Astrocyte (in vitro differentiated cells and primary cell): ENCODE measurements at regions not wholly inside any gene's neighbourhood (a gene's known extent, or its start where the extent isn't known, plus 50 kb on each side); places are given as distances from the start of the nearest gene placed in this dataset.

Experiments used
- DNase-seq: peaks from one replicate; pipeline ENCODE4 v3.0.0-alpha.2; 2010; ENCODE audit warnings: low read depth
- FAIRE-seq: peaks from 2 replicates; lab custom pipeline; 2011; peaks lifted over from hg19 to GRCh38; lab: Jason Lieb, UNC
- H2AFZ ChIP-seq: 2 replicates; pipeline ENCODE4 v1.6.0; 2012; ENCODE audit warnings: low read depth, low read length, inconsistent platforms
- H3K27ac ChIP-seq: 2 replicates; pipeline ENCODE4 v1.5.1; 2011; ENCODE audit warnings: low read depth, low read length, inconsistent platforms
- H3K27me3 ChIP-seq: 2 replicates; pipeline ENCODE4 v1.6.0; 2011; ENCODE audit warnings: low read length, inconsistent platforms; ENCODE audit not compliant: insufficient read depth
- H3K36me3 ChIP-seq: 2 replicates; pipeline ENCODE4 v1.5.1; 2011; ENCODE audit warnings: low read length, inconsistent platforms; ENCODE audit not compliant: insufficient read depth
- H3K4me1 ChIP-seq: 2 replicates; pipeline ENCODE4 v1.5.1; 2011; ENCODE audit warnings: low read length, inconsistent platforms; ENCODE audit not compliant: insufficient read depth
- H3K4me2 ChIP-seq: 2 replicates; pipeline ENCODE4 v1.6.0; 2012; ENCODE audit warnings: low read length, inconsistent platforms
- H3K4me3 ChIP-seq: 2 replicates; pipeline ENCODE4 v1.5.1; 2011; ENCODE audit warnings: low read depth, mild to moderate bottlenecking, low read length, inconsistent platforms; ENCODE audit not compliant: insufficient read depth
- H3K79me2 ChIP-seq: 2 replicates; pipeline ENCODE4 v1.6.0; 2012; ENCODE audit warnings: mild to moderate bottlenecking, low read length, inconsistent platforms; ENCODE audit not compliant: insufficient read depth
- H3K9ac ChIP-seq: 2 replicates; pipeline ENCODE4 v1.6.0; 2012; ENCODE audit warnings: mild to moderate bottlenecking, low read length, inconsistent platforms
- H3K9me3 ChIP-seq: 2 replicates; pipeline ENCODE4 v1.5.1; 2012; ENCODE audit warnings: low read depth, mild to moderate bottlenecking, low read length, inconsistent platforms; ENCODE audit not compliant: insufficient read depth
- H4K20me1 ChIP-seq: 2 replicates; pipeline ENCODE4 v1.6.0; 2012; ENCODE audit warnings: low read length, inconsistent platforms; ENCODE audit not compliant: insufficient read depth
- H3K27ac Mint-ChIP-seq: one replicate; pipeline ENCODE4 v1.8.0; 2021; ENCODE audit warnings: mild to moderate bottlenecking, mixed read lengths; ENCODE audit not compliant: unreplicated experiment
- H3K27me3 Mint-ChIP-seq: one replicate; pipeline ENCODE4 v1.8.0; 2021; ENCODE audit warnings: low read depth, mixed read lengths; ENCODE audit not compliant: unreplicated experiment
- H3K36me3 Mint-ChIP-seq: one replicate; pipeline ENCODE4 v1.8.0; 2021; ENCODE audit warnings: low read depth, mixed read lengths; ENCODE audit not compliant: unreplicated experiment
- H3K4me1 Mint-ChIP-seq: one replicate; pipeline ENCODE4 v1.8.0; 2021; ENCODE audit warnings: low read depth, mixed read lengths; ENCODE audit not compliant: unreplicated experiment
- H3K4me3 Mint-ChIP-seq: one replicate; pipeline ENCODE4 v1.8.0; 2021; ENCODE audit warnings: mild to moderate bottlenecking, moderate library complexity, mixed read lengths; ENCODE audit not compliant: unreplicated experiment
- H3K9me3 Mint-ChIP-seq: one replicate; pipeline ENCODE4 v1.8.0; 2021; ENCODE audit warnings: mild to moderate bottlenecking, mixed read lengths; ENCODE audit not compliant: unreplicated experiment
- EZH2 ChIP-seq: IDR thresholded peaks from 2 replicates; pipeline ENCODE4 v1.6.1; 2012; ENCODE audit warnings: mild to moderate bottlenecking, low read length, inconsistent platforms; ENCODE audit not compliant: insufficient read depth
- TF ChIP-seq, protein P1 (sequence below): IDR thresholded peaks from 2 replicates; pipeline ENCODE4 v1.5.1; 2011; ENCODE audit warnings: low read depth, mild to moderate bottlenecking, inconsistent platforms, low read length, moderate library complexity; ENCODE audit not compliant: insufficient read depth

DNA sequence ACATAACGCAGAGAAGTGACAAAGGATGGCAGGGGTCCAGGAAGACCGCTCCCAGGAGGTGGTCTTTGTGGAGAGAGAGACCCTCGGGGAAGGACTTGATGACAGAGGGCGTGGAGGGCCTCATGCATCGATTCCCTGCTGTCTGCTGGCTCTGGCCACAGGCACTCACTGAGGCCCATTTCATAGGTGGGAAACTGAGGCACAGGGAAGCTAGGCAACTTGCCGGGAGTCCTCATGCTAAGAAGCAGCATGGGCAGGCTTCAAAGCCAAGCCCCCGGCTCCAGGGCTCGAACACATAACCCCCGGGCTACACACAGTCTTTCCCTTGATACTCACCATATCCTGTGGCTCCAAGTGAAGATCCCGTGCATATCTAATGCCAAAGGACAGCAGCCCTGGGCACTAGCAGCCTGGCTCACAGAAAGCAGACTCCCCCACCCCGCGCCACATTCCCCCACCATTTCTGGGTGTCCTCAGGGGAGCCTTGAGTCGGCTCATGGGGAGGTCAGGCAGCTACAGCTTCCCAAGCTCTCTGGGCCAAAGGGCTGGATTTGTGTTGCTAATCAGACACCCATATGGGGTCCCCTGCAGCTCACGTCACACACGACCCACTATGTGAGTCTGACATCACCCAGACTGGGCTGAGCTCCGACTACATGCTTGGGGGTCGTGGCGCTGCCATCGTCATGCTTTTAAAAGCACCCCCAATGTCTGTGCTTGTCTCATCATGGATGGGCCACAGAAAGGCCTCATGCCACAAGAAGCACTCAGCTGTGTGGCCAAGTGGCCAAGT lies 130.9 kb upstream of the PMEPA1 start:
- Mint-ChIP-seq H3K9me3 (peaks cover 10% of the 10 kb centered on the region), H3K27me3 (peaks cover 80% of the 10 kb centered on the region), H3K36me3 (peaks cover 2% of the 10 kb centered on the region), H3K27ac (no peak overlapping the region), H3K4me1 (no peaks in the 10 kb centered on the region), H3K4me3 (no peak overlapping the region)
- DNase-seq (no peak), FAIRE-seq (no peak)
- Histone ChIP-seq H3K9ac (no peak overlapping the region), H3K9me3 (no peaks in the 10 kb centered on the region), H3K79me2 (no peaks in the 10 kb centered on the region), H3K36me3 (no peaks in the 10 kb centered on the region), H3K4me3 (no peak overlapping the region), H3K4me1 (peaks cover 6% of the 10 kb centered on the region), H3K4me2 (no peak overlapping the region), H3K27me3 (peaks cover 1% of the 10 kb centered on the region), H3K27ac (no peak overlapping the region), H2AFZ (no peak overlapping the region), H4K20me1 (no peaks in the 10 kb centered on the region)
- TF ChIP-seq, protein P1, sequence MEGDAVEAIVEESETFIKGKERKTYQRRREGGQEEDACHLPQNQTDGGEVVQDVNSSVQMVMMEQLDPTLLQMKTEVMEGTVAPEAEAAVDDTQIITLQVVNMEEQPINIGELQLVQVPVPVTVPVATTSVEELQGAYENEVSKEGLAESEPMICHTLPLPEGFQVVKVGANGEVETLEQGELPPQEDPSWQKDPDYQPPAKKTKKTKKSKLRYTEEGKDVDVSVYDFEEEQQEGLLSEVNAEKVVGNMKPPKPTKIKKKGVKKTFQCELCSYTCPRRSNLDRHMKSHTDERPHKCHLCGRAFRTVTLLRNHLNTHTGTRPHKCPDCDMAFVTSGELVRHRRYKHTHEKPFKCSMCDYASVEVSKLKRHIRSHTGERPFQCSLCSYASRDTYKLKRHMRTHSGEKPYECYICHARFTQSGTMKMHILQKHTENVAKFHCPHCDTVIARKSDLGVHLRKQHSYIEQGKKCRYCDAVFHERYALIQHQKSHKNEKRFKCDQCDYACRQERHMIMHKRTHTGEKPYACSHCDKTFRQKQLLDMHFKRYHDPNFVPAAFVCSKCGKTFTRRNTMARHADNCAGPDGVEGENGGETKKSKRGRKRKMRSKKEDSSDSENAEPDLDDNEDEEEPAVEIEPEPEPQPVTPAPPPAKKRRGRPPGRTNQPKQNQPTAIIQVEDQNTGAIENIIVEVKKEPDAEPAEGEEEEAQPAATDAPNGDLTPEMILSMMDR: no peak
- no peak for TF ChIP-seq EZH2

DNA sequence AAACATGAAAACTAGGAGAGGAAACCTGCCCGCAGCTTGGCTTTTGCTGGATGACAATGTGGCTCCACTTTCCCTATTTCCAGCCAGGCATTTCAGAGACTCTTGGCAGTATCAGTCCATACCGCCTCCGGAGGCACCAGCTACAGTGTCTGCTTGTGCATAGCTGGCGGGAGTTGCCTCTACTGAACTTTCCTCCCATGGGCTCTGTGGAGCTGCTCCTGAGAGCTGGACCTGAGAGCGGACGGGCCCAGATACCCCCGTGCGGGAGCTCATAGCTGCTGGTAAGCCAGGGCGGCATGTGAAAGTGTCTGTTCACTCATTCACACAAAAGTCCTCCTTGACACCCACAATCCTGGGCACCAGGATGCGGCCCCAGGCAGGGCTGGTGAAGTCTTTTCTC lies 130.3 kb upstream of the PMEPA1 start:
- no peak overlapping the region for H2AFZ ChIP-seq
- peaks cover 80% of the 10 kb centered on the region for H3K27me3 Mint-ChIP-seq
- no peak overlapping the region for H3K4me3 ChIP-seq
- peaks cover 6% of the 10 kb centered on the region for H3K4me1 ChIP-seq
- no peaks in the 10 kb centered on the region for H3K4me1 Mint-ChIP-seq
- peaks cover 2% of the 10 kb centered on the region for H3K36me3 Mint-ChIP-seq
- no peaks in the 10 kb centered on the region for H3K9me3 ChIP-seq
- no peak overlapping the region for H3K9ac ChIP-seq
- peaks cover 4% of the 10 kb centered on the region for H3K9me3 Mint-ChIP-seq
- H3K27ac Mint-ChIP-seq: no peak overlapping the region
- no peak overlapping the region for H3K4me2 ChIP-seq
- no peak overlapping the region for H3K27ac ChIP-seq
- FAIRE-seq (no peak), DNase-seq (no peak)
- no peaks in the 10 kb centered on the region for H3K79me2 ChIP-seq
- TF ChIP-seq EZH2: no peak
- TF ChIP-seq, protein P1: no peak
- no peaks in the 10 kb centered on the region for H3K36me3 ChIP-seq
- H3K27me3 ChIP-seq: peaks cover 8% of the 10 kb centered on the region
- H4K20me1 ChIP-seq: no peaks in the 10 kb centered on the region
- no peak overlapping the region for H3K4me3 Mint-ChIP-seq

DNA sequence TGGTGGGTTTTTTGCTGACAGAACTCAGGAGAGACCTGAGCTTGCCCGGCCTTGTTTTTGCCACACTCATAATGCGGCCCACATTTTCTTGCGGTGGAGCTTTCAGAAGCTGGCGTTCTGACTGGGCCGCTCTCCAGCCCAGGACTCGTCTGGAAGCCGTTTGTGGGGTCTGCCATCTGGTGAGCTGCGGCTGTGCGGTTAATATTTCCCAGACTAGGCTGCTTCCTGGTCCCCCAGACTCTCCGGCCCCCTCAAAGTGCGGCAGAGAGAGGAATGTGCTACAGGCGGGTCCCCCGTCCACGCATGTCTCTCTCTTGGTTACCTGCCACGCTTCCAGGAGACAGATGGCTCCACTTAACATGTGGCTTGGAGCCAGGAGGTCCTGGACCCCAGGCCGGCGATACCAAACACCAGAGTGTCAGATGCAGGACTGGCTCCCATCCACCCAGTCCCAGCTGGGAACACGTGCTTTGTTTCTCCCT lies 128.9 kb upstream of the PMEPA1 start:
- Mint-ChIP-seq H3K27me3 (peaks cover 75% of the 10 kb centered on the region), H3K9me3 (peaks cover 2% of the 10 kb centered on the region), H3K4me1 (no peaks in the 10 kb centered on the region), H3K27ac (no peak overlapping the region), H3K36me3 (peaks cover 2% of the 10 kb centered on the region), H3K4me3 (no peak overlapping the region)
- H4K20me1 ChIP-seq: no peaks in the 10 kb centered on the region
- H3K79me2 ChIP-seq: no peaks in the 10 kb centered on the region
- peak overlapping the region; percentile 29 for H2AFZ ChIP-seq
- peaks cover 6% of the 10 kb centered on the region for H3K4me1 ChIP-seq
- DNase-seq (peak; percentile 90), FAIRE-seq (no peak)
- peak overlapping the region; percentile 23 for H3K4me2 ChIP-seq
- no peak for TF ChIP-seq EZH2
- TF ChIP-seq, protein P1: no peak
- H3K9ac ChIP-seq: peak overlapping the region; percentile 23
- H3K4me3 ChIP-seq: no peak overlapping the region
- H3K9me3 ChIP-seq: no peaks in the 10 kb centered on the region
- H3K36me3 ChIP-seq: no peaks in the 10 kb centered on the region
- H3K27me3 ChIP-seq: peaks cover 10% of the 10 kb centered on the region
- H3K27ac ChIP-seq: peak overlapping the region; percentile 2
